GM12874 (cell line): ENCODE measurements at regions not wholly inside any gene's neighbourhood (a gene's known extent, or its start where the extent isn't known, plus 50 kb on each side); places are given as distances from the start of the nearest gene placed in this dataset.

ENCODE experiments used
- CTCF ChIP-seq: IDR thresholded peaks from 2 replicates; pipeline ENCODE4 v1.5.1; 2011; ENCODE audit warnings: low read depth, mild to moderate bottlenecking, control low read depth, low read length, moderate library complexity; ENCODE audit not compliant: insufficient read depth

GRCh38 chr10:4383651-4384098 is 442.3 kb upstream of the AKR1E2 start:
- TF ChIP-seq CTCF: no peak

- TF ChIP-seq CTCF: no peak
Observed at GRCh38 chr10:4382811-4383210, 443.2 kb upstream of the AKR1E2 start.

- TF ChIP-seq CTCF: no peak
Observed at GRCh38 chr10:4373612-4374011, 452.4 kb upstream of the AKR1E2 start.

- TF ChIP-seq CTCF: no peak
Observed at GRCh38 chr10:4373098-4373497, 452.9 kb upstream of the AKR1E2 start.

GRCh38 chr10:4372601-4373000 is 453.4 kb upstream of the AKR1E2 start:
- TF ChIP-seq CTCF: no peak

- no peak for TF ChIP-seq CTCF
Observed at GRCh38 chr10:4371691-4372295, 454.2 kb upstream of the AKR1E2 start.

GRCh38 chr10:4370376-4370775 is 455.6 kb upstream of the AKR1E2 start:
- no peak for TF ChIP-seq CTCF

GRCh38 chr10:4361581-4361980 is 464.4 kb upstream of the AKR1E2 start:
- TF ChIP-seq CTCF: no peak
